HG03196 (cell line): ENCODE measurements at regions not wholly inside any gene's neighbourhood (a gene's known extent, or its start where the extent isn't known, plus 50 kb on each side); places are given as distances from the start of the nearest gene placed in this dataset.

Experiments used
- ATAC-seq: cut with Tn5 transposase; IDR thresholded peaks from one replicate; pipeline ENCODE4 v1.9.1; 2021; ENCODE audit not compliant: unreplicated experiment

DNA sequence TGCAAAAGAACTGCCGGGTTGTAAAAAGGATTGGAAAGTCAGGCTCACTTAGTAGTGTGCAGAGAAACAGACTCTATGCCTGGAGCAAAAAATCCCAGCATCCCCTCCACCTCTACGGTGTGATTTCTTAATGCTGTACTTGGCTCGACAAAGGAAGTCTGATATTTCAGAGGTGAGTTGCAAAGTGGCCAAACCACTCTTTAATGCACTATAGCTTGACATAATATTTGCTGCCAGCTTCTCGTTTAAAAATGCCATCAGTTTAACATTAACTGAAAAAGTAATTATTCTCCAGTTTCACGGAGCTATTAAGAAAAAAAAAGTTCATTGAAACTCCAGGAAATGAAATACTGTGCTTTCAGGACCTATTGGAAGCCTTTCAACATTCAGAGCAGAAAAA, 448.3 kb upstream of the ZFP42 start:
- no peak for ATAC-seq

DNA sequence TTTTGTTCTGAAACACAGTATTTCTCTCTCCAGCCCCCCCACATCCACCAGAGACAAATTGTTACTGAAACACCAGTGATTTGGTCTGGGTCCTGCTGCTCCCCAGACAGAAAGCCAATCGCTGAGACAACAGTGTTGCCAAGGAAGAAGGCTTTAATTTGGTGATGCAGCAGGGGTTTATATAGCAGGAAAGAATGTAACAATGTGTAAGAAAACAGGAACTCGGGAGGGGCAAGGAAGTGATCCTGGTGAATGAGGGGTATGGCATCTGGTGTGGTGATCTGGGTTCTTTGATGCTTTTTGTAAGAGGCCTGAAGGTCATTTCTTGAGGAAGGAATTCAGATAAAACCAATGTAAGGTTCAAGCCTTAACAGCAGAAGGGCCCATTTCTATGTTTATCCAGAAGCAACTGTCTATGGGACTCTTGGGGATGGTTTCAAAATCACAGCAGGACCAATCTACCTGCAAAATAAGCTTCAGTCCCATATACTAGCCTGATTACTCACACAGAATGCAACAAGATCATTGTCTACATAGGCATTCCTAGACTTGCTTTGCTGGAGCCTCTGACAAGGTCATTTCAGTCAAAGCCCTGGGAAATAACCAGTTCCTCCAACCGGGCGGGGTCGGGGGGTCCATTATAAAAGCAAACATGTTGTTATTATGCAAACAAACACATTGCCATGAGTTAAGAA, 445.2 kb upstream of the ZFP42 start:
- ATAC-seq, result no peak

DNA sequence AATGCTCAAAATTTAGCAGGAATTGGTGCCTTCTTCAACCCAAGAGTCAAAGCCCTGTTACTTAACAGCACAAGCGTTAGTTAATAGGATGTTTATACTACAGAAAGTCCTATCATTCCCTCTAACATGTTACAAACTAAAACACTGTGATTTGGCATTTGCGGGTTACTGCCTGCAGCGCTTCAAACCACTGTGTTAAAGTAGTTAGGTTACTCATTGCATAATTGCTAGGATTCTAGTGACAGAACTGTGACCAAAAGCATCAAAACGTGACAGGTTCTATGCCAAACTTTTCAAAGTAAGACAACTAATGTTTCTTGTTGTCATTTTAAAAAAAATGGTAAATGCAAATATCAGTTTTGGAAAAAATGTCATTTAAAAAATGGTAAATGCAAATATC, 442.8 kb upstream of the ZFP42 start:
- no peak for ATAC-seq

DNA sequence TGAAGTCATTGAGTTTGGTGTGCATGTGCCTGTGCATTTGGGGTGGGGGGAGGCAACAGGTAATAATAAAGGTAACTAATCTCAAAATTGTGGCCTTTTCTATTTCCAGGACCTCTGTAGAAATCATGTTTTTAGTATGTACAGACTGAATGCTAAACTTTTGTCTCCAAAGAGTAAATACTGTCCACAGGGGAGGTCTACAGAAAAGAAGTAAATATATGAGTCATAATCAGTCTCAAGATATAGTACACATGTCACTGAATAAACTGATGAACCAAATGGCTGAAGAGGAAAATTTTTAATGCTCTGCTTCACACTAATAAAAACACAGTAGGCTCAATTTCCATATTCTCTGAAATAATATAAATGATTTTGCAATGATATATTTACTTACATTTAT, 440.4 kb upstream of the ZFP42 start:
- no peak for ATAC-seq

DNA sequence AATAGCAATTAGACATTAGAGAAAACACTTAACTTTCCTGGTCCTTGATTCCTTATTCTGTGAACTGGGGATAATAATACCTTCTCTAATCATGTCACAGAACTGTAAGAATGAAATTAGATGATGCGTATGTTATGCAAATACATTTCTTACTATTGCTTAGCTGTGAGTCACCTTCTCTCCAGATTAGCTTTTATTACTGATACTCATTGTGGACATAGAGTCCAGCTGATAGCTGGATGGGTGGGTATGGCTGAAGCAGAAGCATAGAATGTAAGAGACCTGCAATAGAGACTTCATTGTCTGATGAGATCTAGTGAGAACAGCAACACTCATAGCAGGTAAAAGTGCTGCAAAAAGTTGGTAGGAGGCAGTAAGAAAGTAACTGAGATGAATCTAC, 437.2 kb upstream of the ZFP42 start:
- ATAC-seq, result no peak

DNA sequence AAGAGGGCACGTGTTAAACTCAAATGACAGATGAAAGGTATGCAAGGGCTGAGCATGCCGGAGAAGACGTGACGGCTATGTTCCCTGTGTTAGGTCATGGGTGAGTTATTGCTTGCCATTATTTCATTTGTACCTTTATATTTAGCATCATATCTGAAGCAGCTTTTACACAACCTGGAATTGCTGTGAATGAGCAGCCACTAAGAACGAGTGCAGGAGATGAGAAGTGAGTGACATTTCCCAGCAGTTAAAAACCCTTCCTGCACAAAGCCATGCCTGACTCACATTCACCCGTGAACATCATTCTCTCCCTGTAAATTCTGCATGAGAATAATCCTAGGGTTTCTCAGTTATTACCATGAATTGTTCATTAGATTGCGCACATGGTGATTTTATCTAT, 433.2 kb upstream of the ZFP42 start:
- ATAC-seq, result no peak

DNA sequence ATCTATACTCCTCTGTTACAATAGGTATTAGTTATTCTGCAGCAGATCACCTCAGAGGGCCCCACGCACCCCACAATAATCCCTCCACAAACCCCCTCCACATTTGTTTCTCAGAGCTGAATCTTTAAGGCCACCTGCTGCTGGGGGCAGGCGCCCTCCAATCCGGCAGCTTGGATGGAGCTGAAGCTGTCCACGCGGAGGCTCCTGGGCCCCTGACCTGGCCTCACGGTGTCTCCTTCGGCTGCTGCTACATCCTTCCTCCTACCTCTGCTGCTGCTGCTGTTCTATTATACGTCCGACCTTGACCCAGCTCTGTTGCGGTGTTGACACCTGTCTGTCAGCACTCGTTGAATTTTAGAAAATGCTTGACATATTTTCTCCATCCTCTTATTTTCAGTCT, 430.2 kb upstream of the ZFP42 start:
- ATAC-seq, result no peak

DNA sequence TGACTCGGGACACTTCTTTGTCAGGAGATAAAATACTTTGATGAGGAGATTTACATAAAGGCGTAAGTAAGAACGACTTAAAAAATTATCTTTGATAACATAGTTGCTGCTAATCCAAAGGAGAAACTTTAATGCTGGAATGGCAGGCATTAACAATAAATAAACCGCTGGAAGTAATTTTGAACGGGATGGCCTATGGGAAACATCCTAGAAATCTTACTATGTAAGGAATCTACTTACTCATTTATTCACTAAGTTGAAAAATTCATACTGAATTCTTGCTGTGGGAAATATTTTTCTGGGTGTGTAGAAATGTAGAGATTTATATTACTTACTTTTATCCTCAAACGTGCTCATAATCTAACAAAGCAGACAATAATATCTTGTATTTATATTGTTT, 425.7 kb upstream of the ZFP42 start:
- no peak for ATAC-seq

DNA sequence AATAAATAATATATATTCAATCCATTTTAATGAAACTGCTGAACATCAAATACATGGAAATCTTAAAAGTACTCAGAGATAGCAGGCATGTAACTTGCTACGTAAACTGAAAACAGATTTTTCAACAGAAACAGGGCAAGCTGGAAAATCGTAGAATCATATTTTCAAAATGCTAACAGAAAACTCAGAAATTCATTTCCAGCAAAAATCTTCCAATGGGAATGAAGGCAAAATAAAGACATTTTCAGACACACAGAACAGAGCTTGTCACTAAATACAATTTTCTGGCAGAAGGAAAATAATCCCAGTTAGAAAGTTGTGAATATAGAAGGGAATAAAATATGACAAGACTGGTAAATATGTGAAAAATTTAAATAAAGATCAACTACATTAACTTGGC, 419.9 kb upstream of the ZFP42 start:
- ATAC-seq, result no peak

DNA sequence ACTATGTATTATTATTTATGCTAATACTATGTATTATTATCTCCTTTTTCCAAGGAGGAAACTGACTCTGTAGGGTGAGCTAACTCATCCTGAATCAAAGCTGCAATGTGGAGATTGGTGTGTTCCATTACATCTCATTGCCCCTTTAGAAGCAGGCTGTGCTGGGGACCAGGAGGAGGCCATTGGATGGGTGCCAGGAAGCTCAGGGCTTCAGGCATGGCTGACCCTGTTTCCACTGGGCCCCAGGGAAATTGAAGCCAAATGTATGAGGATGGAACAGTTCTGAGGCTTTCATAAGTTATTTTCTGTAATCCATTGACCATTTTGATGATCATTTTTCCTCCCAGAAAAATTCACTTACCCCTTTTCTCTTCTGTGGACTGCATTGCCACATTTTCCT, 418.8 kb upstream of the ZFP42 start:
- ATAC-seq, result no peak

DNA sequence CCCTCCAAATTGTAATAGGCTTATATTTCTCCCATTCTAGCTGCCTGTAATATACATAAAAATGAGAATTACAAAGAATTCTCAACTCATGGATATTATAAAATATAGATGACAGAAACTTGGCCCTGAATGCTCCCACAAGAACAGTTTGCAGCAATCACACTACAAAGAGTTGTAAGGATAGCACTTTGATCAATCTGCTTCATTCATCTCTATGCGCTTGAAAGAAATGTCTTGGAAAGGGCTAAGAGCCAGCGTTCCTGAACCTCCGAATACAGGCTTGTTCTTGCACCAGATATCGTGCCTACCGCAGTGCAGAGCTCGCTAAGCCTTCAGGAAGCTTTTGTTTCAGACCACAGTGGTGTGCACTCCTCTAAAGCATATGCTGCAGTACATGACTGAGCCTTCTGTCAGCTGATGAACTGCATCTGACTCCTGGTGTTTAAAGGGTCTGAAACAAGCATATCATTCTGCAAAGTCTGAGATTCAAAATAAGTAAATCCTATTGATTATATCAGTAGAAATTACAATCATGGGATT, 417.6 kb upstream of the ZFP42 start:
- ATAC-seq, result no peak

DNA sequence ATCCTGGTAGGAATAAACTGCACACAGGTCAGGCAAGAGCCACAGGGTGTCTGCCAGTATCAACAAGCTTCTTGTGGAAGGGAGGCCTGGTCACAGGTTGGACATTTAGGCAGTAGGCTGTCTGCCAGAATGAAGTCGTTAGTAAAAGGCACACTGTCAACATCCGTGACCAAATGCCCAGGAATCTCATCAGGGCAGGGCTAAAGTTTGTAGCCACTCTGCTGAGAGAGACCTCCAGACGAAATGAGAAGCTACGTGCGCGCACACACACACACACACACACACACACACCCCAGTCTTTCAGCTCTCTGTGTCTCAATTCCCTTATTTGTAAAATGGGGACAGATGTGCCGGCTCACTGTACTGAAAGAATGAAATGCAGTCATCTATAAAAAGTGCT, 408.7 kb upstream of the ZFP42 start:
- no peak for ATAC-seq

DNA sequence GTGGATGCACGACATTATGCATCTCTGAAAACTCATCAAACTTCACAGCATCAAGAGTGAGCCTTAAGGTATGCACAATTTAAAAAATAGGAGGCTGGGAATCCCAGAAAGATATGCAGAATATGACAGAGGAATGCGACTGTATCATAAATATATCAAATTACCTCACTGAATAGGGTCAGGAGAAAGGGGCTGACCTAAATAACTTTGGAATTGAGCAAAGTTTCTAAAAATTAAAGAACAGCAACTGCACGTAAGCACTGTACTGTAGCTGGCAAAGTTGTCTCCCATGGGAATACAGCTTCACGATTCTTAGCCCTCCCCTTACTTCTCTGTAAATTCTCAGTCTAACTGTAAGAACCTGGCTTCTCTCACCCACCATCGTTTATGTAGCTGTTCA, 397.4 kb upstream of the ZFP42 start:
- no peak for ATAC-seq

DNA sequence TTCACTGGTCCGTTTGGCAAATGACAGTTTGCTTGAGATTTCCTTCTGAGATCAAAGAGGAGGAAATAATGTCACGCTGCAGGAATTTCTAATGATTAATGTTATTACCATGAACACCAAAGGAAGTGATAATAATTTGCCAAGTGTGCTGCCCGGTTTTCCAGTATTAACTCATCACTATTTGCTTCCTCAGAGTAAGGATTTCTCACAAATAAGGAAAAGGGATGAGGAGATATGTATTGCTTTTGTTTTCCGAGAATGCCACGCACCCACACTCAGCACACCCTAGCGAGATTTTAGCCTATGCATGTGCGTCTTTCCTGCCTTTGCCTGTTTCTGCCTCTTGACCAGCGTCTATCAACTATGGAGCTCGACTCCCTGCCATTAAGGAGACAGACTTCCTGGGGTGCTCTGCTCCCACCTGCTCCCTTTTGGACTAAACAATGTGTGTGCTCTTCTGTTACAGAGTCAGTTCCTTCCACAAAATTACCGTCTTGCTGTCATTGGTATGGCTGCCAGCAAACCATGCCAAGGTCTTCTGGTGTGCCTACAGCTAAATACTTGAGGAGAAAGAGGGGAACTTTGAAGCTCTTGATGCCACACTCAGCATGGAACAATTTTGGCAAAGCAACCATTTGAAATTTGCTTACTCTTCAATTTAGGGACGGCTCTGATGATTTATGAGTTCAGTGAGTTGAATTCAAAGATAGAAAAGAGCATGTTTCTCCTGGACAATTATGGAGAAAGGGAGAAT, 393.1 kb upstream of the ZFP42 start:
- no peak for ATAC-seq

DNA sequence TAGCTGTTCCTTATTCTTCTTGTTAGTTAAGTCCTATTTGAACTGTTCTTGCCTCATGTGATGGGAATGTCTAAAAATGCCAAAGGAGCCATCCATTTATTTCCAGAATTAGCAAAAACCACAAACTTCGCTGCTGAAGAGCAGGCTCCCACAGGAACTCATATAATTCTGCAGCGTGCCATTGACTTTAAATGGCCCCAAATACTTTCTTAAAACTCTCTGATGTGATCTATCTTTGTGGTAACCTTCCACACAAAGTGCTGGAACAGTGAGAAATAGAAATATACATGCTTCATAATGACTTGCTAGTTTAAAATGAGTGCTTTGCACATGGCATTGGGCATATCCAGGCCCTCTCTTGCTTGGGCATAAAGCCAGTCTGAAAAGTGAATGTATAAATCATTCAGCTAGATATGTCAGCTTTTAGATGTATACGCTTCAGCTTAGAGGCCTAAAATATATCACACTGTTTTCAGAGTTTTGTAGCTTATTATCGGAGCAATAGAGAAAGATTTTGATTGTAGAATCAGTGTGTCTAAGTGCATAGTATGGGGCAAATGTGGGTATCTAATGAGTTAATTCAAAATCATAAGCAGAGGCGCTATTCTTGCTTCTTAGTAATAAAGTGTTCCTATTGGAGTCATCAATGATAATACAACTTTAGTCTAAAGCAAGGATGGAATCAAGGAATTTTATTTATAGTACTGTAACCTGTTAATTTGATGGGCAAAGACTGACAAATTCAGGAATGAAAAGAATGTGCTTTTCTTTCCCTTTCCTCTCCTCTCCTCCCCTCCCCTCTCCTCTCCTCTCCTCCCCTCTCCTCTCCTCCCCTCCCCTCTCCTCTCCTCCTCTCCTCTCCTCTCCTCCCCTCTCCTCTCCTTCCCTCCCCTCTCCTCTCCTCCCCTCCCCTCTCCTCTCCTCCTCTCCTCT, 392.2 kb upstream of the ZFP42 start:
- no peak for ATAC-seq

DNA sequence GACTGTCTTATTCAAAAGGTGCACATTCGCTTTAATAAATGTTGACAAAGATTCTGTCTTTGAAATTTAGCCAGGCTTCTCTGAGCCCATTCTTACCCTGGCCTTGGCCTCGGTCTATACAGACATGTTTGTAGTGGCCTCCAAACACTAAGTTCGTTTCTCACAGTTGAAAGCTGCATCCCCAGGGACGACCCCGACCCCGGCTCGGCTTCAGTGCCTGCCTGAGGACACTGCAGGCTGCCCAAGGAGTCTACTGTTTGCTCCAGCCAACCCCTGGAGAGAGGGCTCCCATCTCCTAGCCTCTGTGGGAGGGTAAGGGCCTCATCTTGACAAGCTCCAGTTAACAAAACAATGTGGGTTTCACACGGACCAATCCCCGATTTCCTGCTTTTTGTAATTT, 390.6 kb upstream of the ZFP42 start:
- ATAC-seq, result no peak

DNA sequence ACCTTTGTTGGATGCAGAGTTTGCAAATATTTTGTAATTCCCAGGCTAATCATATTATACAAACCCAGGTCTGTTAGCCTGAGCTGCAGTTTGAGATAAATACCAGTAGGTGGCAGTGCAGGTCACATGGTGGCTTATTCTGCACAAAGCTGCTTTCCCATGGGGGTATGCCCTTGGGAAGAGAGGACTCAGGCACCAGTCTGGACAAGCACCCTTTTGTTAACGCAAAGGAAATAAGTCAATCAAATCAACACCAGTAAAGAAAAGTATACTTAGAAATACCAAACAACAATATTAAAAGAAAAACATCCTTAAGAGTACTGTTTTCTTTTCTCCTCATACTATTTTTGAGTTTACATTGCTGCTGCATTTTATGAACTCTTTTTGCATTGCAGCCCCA, 389.0 kb upstream of the ZFP42 start:
- no peak for ATAC-seq

DNA sequence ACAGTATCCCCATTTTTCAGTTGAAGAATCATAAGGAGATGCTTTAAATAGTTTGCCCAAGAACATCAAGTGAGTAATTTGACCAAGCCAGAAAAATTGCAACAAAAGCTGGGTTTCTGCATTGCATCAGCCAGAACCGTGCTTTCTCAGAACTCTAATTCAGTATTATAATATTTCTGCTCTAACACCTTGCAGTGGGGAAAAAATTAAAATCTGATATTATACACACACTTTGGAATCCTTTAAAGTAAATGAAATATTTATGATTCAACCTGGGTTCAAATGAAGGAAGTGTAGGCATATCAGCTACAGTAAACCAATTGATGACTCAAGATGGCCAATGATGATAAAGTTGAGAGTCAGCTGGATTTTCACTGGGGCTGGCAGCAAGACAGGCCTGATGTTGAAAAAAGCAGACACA, 387.6 kb upstream of the ZFP42 start:
- no peak for ATAC-seq

DNA sequence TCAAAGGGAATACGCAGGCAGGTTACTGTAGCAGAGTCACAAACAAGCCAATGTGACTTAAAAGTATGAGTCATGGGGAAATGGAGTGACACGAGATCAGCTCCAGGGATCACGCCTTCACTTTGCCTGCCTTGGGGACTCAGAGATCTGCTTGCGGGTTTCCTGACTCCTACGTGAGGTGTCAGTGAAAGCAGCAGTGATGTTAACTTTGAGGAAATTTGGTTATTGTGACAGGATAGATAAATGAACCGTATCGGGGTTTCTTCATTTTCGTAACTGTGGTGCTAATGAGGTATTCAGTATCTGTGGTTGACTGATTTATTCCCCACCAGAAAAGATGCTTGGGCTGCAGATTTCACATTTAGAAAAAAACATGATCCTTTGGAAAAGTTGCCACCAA, 383.3 kb upstream of the ZFP42 start:
- no peak for ATAC-seq

DNA sequence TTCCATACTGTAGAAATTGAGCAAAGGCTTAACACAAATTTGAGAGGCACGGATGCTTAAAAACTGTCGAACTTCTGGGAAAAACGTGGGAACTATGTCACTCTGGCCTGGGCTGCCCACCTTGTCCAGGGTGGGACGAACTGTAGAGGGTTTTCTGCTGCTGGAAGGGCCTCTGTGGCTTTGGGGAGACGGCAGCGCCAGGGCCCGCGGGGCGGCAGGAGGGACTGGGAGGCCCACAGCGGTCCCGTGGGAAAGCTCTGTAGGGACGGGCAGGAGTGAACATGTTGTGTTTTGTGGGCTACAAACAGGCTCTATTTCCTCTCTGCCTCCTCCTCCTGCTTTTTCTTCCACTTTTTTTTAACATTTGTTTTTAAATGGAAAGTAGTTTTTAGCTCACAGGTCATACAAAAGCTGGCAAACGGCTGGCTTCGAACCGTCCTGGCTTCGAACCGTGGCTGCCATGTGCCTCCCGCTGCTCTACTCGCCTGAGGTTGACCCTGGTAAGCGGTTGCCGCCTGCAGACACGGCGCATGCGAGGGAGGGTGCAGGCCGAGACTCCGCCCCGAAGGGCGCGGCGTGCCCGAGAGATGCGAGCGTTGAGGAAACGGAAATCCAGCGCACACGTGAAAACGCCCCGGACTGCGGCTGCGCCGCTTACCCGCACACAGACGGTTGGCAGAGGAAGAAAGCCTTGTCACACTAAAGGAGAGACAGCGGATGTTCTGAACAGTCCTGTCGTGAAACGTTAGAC, 382.3 kb upstream of the ZFP42 start:
- no peak for ATAC-seq

DNA sequence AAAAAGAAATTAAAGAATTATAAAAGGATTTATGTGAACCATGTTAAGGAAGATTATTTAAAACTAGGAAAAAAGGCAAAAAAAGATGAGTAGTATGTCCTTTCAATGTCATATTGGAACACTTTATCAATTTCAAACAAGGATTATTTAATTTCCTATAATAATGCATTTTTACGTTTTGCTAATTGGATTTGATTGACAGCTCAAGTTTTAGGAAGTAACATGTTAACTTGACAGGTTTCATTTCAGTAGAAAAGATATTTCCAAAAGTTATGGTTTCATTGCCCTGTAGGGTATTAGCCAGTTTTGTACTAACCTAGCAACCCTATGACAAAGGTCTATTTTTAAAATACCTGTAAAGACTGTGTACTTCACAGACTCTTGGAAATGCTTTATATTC, 379.6 kb upstream of the ZFP42 start:
- ATAC-seq, result no peak
